HG03432 (cell line): ENCODE measurements at regions not wholly inside any gene's neighbourhood (a gene's known extent, or its start where the extent isn't known, plus 50 kb on each side); places are given as distances from the start of the nearest gene placed in this dataset.
"Not testable (repeated sequence)": the region's sequence is repeated elsewhere in the genome, so short reads cannot be mapped to it uniquely, and the experiment has no call there.

Source experiments
- ATAC-seq: cut with Tn5 transposase; IDR thresholded peaks from one replicate; pipeline ENCODE4 v1.9.1; 2021; ENCODE audit warnings: mild to moderate bottlenecking, moderate library complexity; ENCODE audit not compliant: unreplicated experiment

DNA sequence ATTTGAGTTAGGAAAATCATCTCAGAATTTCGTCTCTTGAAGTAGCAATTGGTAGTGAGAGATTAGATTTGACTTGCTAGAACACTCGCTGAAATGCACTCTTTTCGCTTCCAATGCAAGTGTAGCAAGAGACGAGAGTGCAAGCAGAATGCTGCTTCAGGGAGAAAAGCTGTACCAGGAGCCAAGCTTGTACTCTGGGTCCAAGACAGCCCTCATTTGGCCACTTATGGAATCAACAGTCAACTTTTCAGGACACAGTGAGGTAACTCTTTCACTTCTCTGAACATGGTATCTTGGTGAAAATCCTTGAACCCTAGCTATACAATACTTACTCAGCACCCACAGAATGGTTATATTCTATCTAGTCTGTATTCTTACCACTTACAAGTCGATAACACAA lies 107.6 kb upstream of the TERB2 start:
- ATAC-seq, result not testable (repeated sequence)

DNA sequence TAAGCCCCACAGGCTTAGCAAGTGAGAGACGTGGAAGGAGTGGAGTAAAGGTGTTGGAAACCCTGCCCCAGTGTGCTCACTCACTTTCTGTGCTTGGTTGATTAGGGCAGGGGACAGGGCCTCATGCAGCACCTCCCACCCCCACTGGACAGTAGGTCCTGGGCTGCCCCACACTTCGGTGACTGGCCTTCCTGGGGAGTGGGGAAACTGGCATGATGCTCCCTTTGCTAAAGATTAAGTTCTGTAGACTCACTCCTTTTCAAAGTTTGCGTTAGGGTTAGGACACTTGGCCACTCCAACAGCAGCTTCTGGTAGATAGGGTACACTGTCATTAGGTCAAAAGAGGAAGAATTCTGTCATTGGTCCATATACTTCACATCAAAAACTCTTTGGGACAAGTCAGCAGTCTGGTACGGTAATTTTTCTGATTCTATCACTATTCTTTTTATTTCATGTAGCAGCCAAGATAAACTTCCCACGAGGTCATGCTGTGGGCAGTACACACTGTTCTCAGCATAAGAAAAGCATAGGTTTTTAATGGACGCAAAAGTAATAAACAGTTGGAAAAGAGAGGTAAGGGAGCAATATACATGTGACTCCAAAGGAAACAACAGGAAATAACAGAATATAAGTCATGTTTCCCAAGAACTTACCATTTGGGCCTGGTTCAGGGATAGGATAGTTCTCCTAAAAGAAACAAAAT lies 106.6 kb upstream of the TERB2 start:
- ATAC-seq, result not testable (repeated sequence)

DNA sequence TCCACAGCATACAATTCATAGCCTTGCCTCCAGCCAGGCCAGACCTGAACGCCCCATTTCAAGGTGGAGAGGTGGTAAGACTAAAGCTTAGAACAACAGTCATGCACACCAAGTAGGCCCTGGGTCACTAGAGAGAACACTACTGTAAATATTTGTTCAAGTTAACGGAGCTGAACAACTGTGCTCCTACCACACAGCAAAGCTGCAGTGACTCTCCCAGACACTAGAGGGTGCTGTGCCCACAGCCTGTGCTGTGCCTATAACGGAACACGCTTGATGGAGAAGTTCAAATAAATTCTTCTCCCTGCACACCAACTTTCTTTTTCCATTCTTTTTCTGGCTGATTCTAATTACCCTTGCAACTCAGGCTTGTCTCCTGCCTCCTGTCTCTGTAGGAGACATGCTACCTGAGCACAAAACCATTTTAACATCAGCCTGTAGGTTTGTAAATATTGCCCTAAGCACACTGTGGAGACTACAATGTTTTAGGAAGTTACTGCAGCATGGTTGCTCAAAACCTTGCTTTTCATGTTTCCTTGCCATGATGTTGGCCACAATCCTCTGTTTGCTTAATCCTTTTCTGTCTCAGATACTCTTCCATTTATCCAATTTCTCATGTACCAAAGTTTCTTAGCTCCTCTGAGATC lies 103.1 kb upstream of the TERB2 start:
- not testable (repeated sequence) for ATAC-seq

GRCh38 chr15:44854696-44855095 lies 101.8 kb upstream of the TERB2 start:
- not testable (repeated sequence) for ATAC-seq

DNA sequence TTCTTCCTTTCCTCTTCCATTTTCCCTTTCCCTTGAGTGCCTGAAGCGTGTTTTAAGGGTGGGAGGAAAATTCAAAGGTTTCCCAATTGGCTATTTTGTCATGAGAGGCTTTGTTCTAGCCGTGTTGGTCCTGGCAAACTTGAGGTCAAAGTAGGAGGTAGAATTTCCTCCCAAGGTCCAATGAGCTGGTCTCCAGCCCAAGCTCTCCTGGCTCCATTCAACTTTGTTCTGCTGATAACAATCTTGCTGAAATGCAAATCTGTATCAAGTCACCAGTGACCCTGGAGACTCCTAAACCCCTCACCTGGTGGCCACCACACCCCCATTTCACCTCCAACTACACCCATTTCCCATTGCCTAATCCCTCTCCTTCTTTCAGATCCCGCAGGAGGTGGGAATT lies 100.2 kb upstream of the TERB2 start:
- ATAC-seq, result not testable (repeated sequence)

- ATAC-seq, result not testable (repeated sequence)
Measured at GRCh38 chr15:44857164-44857710, 99.2 kb upstream of the TERB2 start.

GRCh38 chr15:44859088-44859487 lies 97.4 kb upstream of the TERB2 start:
- ATAC-seq, result not testable (repeated sequence)

DNA sequence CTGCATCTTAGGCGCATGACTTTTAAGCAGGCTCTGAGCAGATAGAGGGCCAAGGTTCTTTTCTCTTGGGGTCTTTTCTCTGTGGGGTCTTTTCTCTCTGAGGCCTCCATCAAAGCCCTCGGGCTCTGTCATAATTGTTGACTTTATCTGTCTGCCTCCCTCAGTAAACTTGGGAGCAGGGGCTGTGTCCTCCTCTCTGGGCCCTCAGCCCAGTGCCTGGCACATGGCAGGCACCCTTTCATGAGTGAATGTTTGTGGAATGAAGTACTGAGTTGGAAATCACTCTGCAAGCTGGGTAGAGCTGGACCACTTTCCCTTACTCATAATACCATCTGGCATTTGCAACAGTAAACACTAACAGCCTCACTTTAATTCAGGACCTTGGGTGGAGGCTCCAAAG lies 96.3 kb upstream of the TERB2 start:
- ATAC-seq, result not testable (repeated sequence)

DNA sequence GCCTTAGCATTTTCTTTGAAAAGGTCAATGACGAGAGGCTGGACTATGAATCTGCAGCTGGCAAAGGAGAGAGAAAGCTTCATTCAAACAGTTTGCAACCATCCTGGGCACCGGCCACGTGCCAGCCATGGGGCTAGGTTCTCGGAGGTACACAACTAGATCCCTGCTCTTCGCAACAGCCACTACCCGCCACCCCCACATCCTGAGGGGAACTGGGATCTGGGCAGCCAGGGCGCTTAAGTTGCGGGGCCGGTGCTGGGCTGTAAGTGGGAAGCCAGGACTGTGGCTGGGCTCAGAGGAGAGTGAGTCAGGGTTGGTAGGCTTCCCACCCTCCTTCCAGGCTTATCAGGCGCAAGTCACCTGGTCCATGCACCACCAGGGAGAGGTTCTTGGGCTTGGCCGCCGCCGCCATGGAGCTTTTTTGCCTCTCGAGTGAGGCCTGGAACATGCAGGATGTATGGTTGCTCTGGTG lies 95.0 kb upstream of the TERB2 start:
- no peak for ATAC-seq

DNA sequence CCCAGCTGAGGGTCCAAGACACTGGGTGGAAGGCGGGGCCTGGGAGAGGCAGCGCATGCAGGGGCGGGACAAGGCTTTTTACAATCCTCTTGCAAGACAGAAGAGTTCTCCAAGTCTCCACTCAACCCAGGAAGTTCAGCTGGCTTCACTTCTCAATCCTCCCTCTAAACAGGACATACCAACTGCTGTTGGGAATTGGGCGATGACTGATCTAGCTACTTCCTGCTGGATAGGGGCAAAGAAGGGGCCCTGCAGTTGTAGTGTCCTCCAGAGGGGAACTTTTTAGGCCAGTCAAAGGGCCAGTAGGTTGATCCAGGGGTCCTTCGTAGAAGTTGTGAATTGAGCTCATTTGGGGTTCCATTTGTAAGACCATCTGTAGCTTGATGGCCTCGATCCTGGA lies 94.6 kb upstream of the TERB2 start:
- no peak for ATAC-seq

GRCh38 chr15:44862866-44863265 lies 93.6 kb upstream of the TERB2 start:
- ATAC-seq, result not testable (repeated sequence)

DNA sequence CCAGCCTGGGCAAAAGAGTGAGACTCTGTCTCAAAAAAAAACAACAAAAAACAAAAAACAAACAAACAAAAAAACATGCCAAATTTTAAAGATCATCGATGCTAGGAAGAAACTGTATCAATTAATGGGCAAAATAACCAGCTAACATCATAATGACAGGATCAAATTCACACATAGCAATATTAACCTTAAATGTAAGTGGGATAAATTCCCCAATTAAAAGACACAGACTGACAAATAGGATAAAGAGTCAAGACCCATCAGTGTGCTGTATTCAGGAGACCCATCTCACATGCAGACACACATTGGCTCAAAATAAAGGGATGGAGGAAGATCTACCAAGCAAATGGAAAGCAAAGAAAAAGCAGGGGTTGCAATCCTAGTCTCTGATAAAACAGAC lies 88.4 kb upstream of the TERB2 start:
- not testable (repeated sequence) for ATAC-seq

GRCh38 chr15:44870125-44870524 lies 86.4 kb upstream of the TERB2 start:
- ATAC-seq, result not testable (repeated sequence)

GRCh38 chr15:44873103-44873502 lies 83.4 kb upstream of the TERB2 start:
- ATAC-seq, result no peak

- no peak for ATAC-seq
Measured at GRCh38 chr15:44879066-44879465, 77.4 kb upstream of the TERB2 start.

- peak; percentile 87 for ATAC-seq
Measured at GRCh38 chr15:44882499-44882968, 74.0 kb upstream of the TERB2 start.

GRCh38 chr15:44883199-44883877 lies 73.1 kb upstream of the TERB2 start:
- no peak for ATAC-seq

DNA sequence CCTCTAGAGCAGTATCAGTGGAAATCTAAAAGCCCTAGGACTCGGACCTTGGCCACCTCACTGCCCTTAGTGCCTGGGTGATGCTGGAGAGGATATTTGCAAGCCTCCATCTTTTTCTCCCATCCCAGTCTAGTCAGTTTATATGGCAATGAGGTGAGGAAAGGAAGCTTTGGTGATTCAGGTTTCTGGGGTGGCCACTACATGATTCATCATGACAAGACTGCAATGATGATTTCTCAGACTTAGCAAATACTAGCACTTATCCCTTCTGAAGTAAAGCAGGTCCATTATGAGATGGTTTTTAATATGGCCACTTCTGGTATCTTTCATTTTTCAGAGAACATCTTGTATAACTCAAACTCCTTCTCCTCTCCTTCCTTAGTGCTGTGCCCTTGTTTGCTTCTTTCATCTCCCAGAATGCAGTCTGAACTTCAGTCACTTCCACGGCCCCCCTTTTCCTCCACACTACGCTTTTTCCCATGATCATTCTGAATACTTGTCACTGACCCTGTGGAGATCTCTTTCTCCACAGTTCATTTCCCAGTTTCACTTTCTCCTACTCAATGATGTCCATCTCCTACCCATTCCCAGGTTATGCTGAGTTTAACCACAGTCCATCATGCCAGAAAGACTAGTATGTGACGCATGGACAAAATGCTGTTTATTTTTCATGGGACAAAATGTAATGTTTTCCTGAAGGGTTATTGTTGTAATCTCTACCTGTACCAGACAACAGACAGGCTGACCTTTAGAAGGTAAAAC lies 57.4 kb upstream of the TERB2 start:
- ATAC-seq, result not testable (repeated sequence)

DNA sequence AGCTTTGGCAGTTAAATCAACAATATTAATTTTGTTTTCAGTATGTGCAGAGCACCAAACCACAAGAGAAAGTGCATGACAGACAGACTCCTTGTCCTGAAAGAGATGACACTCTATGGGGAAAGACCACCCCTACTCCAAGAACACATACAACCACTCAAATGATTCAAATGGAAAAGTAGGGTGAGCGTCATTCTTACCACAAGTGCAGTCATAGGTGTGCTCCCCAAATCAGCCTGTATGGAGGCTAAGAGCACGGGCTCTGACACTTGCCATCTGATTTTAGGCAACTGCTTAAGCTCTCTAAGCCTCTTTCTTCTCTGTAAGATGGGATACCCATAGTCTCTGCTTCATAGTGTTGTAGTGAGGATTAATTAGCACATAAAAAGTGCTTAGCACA lies 56.7 kb upstream of the TERB2 start:
- ATAC-seq, result not testable (repeated sequence)

DNA sequence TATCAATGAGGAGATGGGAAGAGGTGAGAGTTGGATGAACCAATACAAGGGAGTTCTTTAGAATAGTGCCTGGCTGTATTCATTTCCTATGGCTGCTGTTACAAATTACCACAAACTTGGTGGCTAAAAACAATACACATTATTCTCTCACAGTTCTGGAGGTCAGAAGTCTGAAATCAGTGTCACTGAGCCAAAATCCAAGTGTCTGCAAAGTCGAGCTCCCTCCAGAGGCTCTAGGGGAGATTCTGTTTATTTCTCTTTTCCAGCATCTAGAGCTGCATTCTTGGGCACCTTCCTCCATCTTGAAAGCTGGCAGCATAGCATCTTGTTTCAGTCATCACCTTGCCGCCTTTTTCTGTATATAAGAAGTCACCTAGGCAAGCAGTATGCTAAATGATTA lies 55.7 kb upstream of the TERB2 start:
- not testable (repeated sequence) for ATAC-seq

DNA sequence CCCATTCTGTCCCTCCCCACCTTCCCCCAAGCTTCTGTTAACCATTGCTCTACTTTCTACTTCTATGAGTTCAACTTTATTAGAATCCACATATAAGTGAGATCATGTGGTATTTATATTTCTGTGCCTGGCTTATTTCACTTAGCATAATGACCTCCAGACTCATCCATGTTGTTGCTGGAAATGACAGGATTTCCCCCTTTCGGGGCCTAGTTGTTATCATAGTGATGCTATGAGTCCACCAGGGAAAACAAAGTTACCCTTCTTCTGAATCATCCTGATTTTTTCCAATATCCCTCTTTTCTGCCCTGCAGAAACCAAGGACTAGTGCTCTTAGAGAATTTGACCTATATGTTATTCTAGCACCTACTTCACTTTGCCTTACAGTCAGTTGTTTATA lies 53.2 kb upstream of the TERB2 start:
- not testable (repeated sequence) for ATAC-seq
